Astrocyte (in vitro differentiated cells and primary cell): ENCODE measurements at regions not wholly inside any gene's neighbourhood (a gene's known extent, or its start where the extent isn't known, plus 50 kb on each side); places are given as distances from the start of the nearest gene placed in this dataset.

Experiments used
- DNase-seq: peaks from one replicate; pipeline ENCODE4 v3.0.0-alpha.2; 2010; ENCODE audit warnings: low read depth
- FAIRE-seq: peaks from 2 replicates; lab custom pipeline; 2011; peaks lifted over from hg19 to GRCh38; lab: Jason Lieb, UNC
- H2AFZ ChIP-seq: 2 replicates; pipeline ENCODE4 v1.6.0; 2012; ENCODE audit warnings: low read depth, low read length, inconsistent platforms
- H3K27ac ChIP-seq: 2 replicates; pipeline ENCODE4 v1.5.1; 2011; ENCODE audit warnings: low read depth, low read length, inconsistent platforms
- H3K27me3 ChIP-seq: 2 replicates; pipeline ENCODE4 v1.6.0; 2011; ENCODE audit warnings: low read length, inconsistent platforms; ENCODE audit not compliant: insufficient read depth
- H3K36me3 ChIP-seq: 2 replicates; pipeline ENCODE4 v1.5.1; 2011; ENCODE audit warnings: low read length, inconsistent platforms; ENCODE audit not compliant: insufficient read depth
- H3K4me1 ChIP-seq: 2 replicates; pipeline ENCODE4 v1.5.1; 2011; ENCODE audit warnings: low read length, inconsistent platforms; ENCODE audit not compliant: insufficient read depth
- H3K4me2 ChIP-seq: 2 replicates; pipeline ENCODE4 v1.6.0; 2012; ENCODE audit warnings: low read length, inconsistent platforms
- H3K4me3 ChIP-seq: 2 replicates; pipeline ENCODE4 v1.5.1; 2011; ENCODE audit warnings: low read depth, mild to moderate bottlenecking, low read length, inconsistent platforms; ENCODE audit not compliant: insufficient read depth
- H3K79me2 ChIP-seq: 2 replicates; pipeline ENCODE4 v1.6.0; 2012; ENCODE audit warnings: mild to moderate bottlenecking, low read length, inconsistent platforms; ENCODE audit not compliant: insufficient read depth
- H3K9ac ChIP-seq: 2 replicates; pipeline ENCODE4 v1.6.0; 2012; ENCODE audit warnings: mild to moderate bottlenecking, low read length, inconsistent platforms
- H3K9me3 ChIP-seq: 2 replicates; pipeline ENCODE4 v1.5.1; 2012; ENCODE audit warnings: low read depth, mild to moderate bottlenecking, low read length, inconsistent platforms; ENCODE audit not compliant: insufficient read depth
- H4K20me1 ChIP-seq: 2 replicates; pipeline ENCODE4 v1.6.0; 2012; ENCODE audit warnings: low read length, inconsistent platforms; ENCODE audit not compliant: insufficient read depth
- H3K27ac Mint-ChIP-seq: one replicate; pipeline ENCODE4 v1.8.0; 2021; ENCODE audit warnings: mild to moderate bottlenecking, mixed read lengths; ENCODE audit not compliant: unreplicated experiment
- H3K27me3 Mint-ChIP-seq: one replicate; pipeline ENCODE4 v1.8.0; 2021; ENCODE audit warnings: low read depth, mixed read lengths; ENCODE audit not compliant: unreplicated experiment
- H3K36me3 Mint-ChIP-seq: one replicate; pipeline ENCODE4 v1.8.0; 2021; ENCODE audit warnings: low read depth, mixed read lengths; ENCODE audit not compliant: unreplicated experiment
- H3K4me1 Mint-ChIP-seq: one replicate; pipeline ENCODE4 v1.8.0; 2021; ENCODE audit warnings: low read depth, mixed read lengths; ENCODE audit not compliant: unreplicated experiment
- H3K4me3 Mint-ChIP-seq: one replicate; pipeline ENCODE4 v1.8.0; 2021; ENCODE audit warnings: mild to moderate bottlenecking, moderate library complexity, mixed read lengths; ENCODE audit not compliant: unreplicated experiment
- H3K9me3 Mint-ChIP-seq: one replicate; pipeline ENCODE4 v1.8.0; 2021; ENCODE audit warnings: mild to moderate bottlenecking, mixed read lengths; ENCODE audit not compliant: unreplicated experiment
- CTCF ChIP-seq: IDR thresholded peaks from 2 replicates; pipeline ENCODE4 v1.5.1; 2011; ENCODE audit warnings: low read depth, mild to moderate bottlenecking, inconsistent platforms, low read length, moderate library complexity; ENCODE audit not compliant: insufficient read depth
- EZH2 ChIP-seq: IDR thresholded peaks from 2 replicates; pipeline ENCODE4 v1.6.1; 2012; ENCODE audit warnings: mild to moderate bottlenecking, low read length, inconsistent platforms; ENCODE audit not compliant: insufficient read depth

- Histone ChIP-seq H3K27ac (no peak overlapping the region), H2AFZ (no peak overlapping the region), H3K4me2 (peak overlapping the region; percentile 26), H3K79me2 (no peaks in the 10 kb centered on the region), H3K9ac (no peak overlapping the region), H3K36me3 (no peaks in the 10 kb centered on the region), H3K9me3 (no peaks in the 10 kb centered on the region), H4K20me1 (no peaks in the 10 kb centered on the region), H3K4me3 (no peak overlapping the region), H3K4me1 (no peaks in the 10 kb centered on the region), H3K27me3 (peaks cover 3% of the 10 kb centered on the region)
- H3K36me3 Mint-ChIP-seq: no peaks in the 10 kb centered on the region
- peaks cover 4% of the 10 kb centered on the region for H3K9me3 Mint-ChIP-seq
- H3K27me3 Mint-ChIP-seq: no peaks in the 10 kb centered on the region
- no peak overlapping the region for H3K27ac Mint-ChIP-seq
- DNase-seq: peak; percentile 85
- no peak overlapping the region for H3K4me3 Mint-ChIP-seq
- TF ChIP-seq EZH2 (no peak), CTCF (no peak)
- H3K4me1 Mint-ChIP-seq: no peaks in the 10 kb centered on the region
- FAIRE-seq: no peak
Observed at GRCh38 chr1:192476802-192477298, 98.7 kb upstream of the RGS1 start.

- Histone ChIP-seq H3K9me3 (no peaks in the 10 kb centered on the region), H3K79me2 (no peaks in the 10 kb centered on the region), H3K4me1 (no peaks in the 10 kb centered on the region), H3K4me3 (no peak overlapping the region), H4K20me1 (no peaks in the 10 kb centered on the region), H3K36me3 (no peaks in the 10 kb centered on the region), H3K27ac (no peak overlapping the region), H3K9ac (no peak overlapping the region), H3K27me3 (no peaks in the 10 kb centered on the region), H3K4me2 (no peak overlapping the region), H2AFZ (no peak overlapping the region)
- Mint-ChIP-seq H3K27ac (no peak overlapping the region), H3K36me3 (no peaks in the 10 kb centered on the region), H3K9me3 (peaks cover 4% of the 10 kb centered on the region), H3K27me3 (no peaks in the 10 kb centered on the region), H3K4me1 (no peaks in the 10 kb centered on the region), H3K4me3 (no peak overlapping the region)
- FAIRE-seq (peak; percentile 72), DNase-seq (peak; percentile 40)
- TF ChIP-seq CTCF (peak; percentile 52), EZH2 (no peak)
Observed at GRCh38 chr1:192477630-192478029, 97.9 kb upstream of the RGS1 start.

GRCh38 chr1:192485692-192486436 is 89.7 kb upstream of the RGS1 start:
- Histone ChIP-seq H3K4me2 (peak overlapping the region; percentile 11), H3K9me3 (no peaks in the 10 kb centered on the region), H3K27ac (peak overlapping the region; percentile 60), H4K20me1 (no peaks in the 10 kb centered on the region), H3K36me3 (no peaks in the 10 kb centered on the region), H2AFZ (no peak overlapping the region), H3K27me3 (no peaks in the 10 kb centered on the region), H3K9ac (no peak overlapping the region), H3K4me1 (peaks cover 26% of the 10 kb centered on the region), H3K79me2 (no peaks in the 10 kb centered on the region), H3K4me3 (no peak overlapping the region)
- H3K27ac Mint-ChIP-seq: no peak overlapping the region
- FAIRE-seq (peak; percentile 9), DNase-seq (peak; percentile 99)
- no peaks in the 10 kb centered on the region for H3K27me3 Mint-ChIP-seq
- H3K4me1 Mint-ChIP-seq: peaks cover 5% of the 10 kb centered on the region
- no peaks in the 10 kb centered on the region for H3K9me3 Mint-ChIP-seq
- no peak overlapping the region for H3K4me3 Mint-ChIP-seq
- TF ChIP-seq EZH2 (no peak), CTCF (no peak)
- H3K36me3 Mint-ChIP-seq: no peaks in the 10 kb centered on the region
